Type B pancreatic cell (in vitro differentiated cells): ENCODE measurements at regions not wholly inside any gene's neighbourhood (a gene's known extent, or its start where the extent isn't known, plus 50 kb on each side); places are given as distances from the start of the nearest gene placed in this dataset.

Source experiments
- DNase-seq: peaks from one replicate; pipeline ENCODE4 v3.0.0; 2021; ENCODE audit warnings: mixed read lengths; ENCODE audit not compliant: unreplicated experiment; ENCODE audit errors: extremely low spot score
- H3K27ac Mint-ChIP-seq: 2 replicates; pipeline ENCODE4 v1.8.0; 2021; ENCODE audit warnings: mild to moderate bottlenecking, mixed read lengths
- H3K27me3 Mint-ChIP-seq: 2 replicates; pipeline ENCODE4 v1.8.0; 2021; ENCODE audit warnings: mixed read lengths
- H3K36me3 Mint-ChIP-seq: 2 replicates; pipeline ENCODE4 v1.8.0; 2021; ENCODE audit warnings: mixed read lengths
- H3K4me1 Mint-ChIP-seq: one replicate; pipeline ENCODE4 v1.8.0; 2021; ENCODE audit warnings: mixed read lengths; ENCODE audit not compliant: unreplicated experiment
- H3K4me3 Mint-ChIP-seq: 2 replicates; pipeline ENCODE4 v1.8.0; 2021; ENCODE audit warnings: mild to moderate bottlenecking, mixed read lengths
- H3K9me3 Mint-ChIP-seq: 2 replicates; pipeline ENCODE4 v1.8.0; 2021; ENCODE audit warnings: mixed read lengths
- CTCF ChIP-seq: fragments of 200-600 bp; sonication (generic); conservative IDR thresholded peaks from 2 replicates; pipeline ENCODE4 v1.5.0; 2021; ENCODE audit warnings: antibody characterized with exemption, mild to moderate bottlenecking

- TF ChIP-seq CTCF, result no peak
- Mint-ChIP-seq H3K27me3 (no peaks in the 10 kb centered on the region), H3K4me3 (no peak overlapping the region), H3K4me1 (no peaks in the 10 kb centered on the region), H3K27ac (no peak overlapping the region), H3K9me3 (peaks cover 9% of the 10 kb centered on the region), H3K36me3 (no peaks in the 10 kb centered on the region)
- DNase-seq, result no peak
Measured at GRCh38 chr5:40167283-40167682, 512.4 kb upstream of the PTGER4 start.

- Mint-ChIP-seq H3K4me1 (no peaks in the 10 kb centered on the region), H3K9me3 (peaks cover 9% of the 10 kb centered on the region), H3K36me3 (no peaks in the 10 kb centered on the region), H3K27me3 (no peaks in the 10 kb centered on the region), H3K4me3 (no peak overlapping the region), H3K27ac (no peak overlapping the region)
- no peak for DNase-seq
- TF ChIP-seq CTCF, result no peak
Measured at GRCh38 chr5:40166802-40167201, 512.9 kb upstream of the PTGER4 start.

- DNase-seq, result no peak
- H3K4me3 Mint-ChIP-seq, result no peak overlapping the region
- no peaks in the 10 kb centered on the region for H3K4me1 Mint-ChIP-seq
- TF ChIP-seq CTCF, result no peak
- H3K36me3 Mint-ChIP-seq, result no peaks in the 10 kb centered on the region
- no peaks in the 10 kb centered on the region for H3K27me3 Mint-ChIP-seq
- peaks cover 10% of the 10 kb centered on the region for H3K9me3 Mint-ChIP-seq
- no peak overlapping the region for H3K27ac Mint-ChIP-seq
Measured at GRCh38 chr5:40165789-40166728, 513.7 kb upstream of the PTGER4 start.

- TF ChIP-seq CTCF, result no peak
- H3K4me1 Mint-ChIP-seq, result no peaks in the 10 kb centered on the region
- no peak overlapping the region for H3K27ac Mint-ChIP-seq
- H3K4me3 Mint-ChIP-seq, result no peak overlapping the region
- H3K9me3 Mint-ChIP-seq, result peaks cover 13% of the 10 kb centered on the region
- no peak for DNase-seq
- no peaks in the 10 kb centered on the region for H3K27me3 Mint-ChIP-seq
- no peaks in the 10 kb centered on the region for H3K36me3 Mint-ChIP-seq
Measured at GRCh38 chr5:40165106-40165788, 514.5 kb upstream of the PTGER4 start.

GRCh38 chr5:40160435-40160834 is 519.3 kb upstream of the PTGER4 start:
- H3K27ac Mint-ChIP-seq, result no peak overlapping the region
- H3K27me3 Mint-ChIP-seq, result no peaks in the 10 kb centered on the region
- H3K9me3 Mint-ChIP-seq, result peaks cover 4% of the 10 kb centered on the region
- H3K4me3 Mint-ChIP-seq, result no peak overlapping the region
- no peak for DNase-seq
- no peaks in the 10 kb centered on the region for H3K36me3 Mint-ChIP-seq
- TF ChIP-seq CTCF, result no peak
- H3K4me1 Mint-ChIP-seq, result no peaks in the 10 kb centered on the region
